Neutrophil (primary cell): ENCODE measurements at regions not wholly inside any gene's neighbourhood (a gene's known extent, or its start where the extent isn't known, plus 50 kb on each side); places are given as distances from the start of the nearest gene placed in this dataset.
"Not testable (repeated sequence)": the region's sequence is repeated elsewhere in the genome, so short reads cannot be mapped to it uniquely, and the experiment has no call there.

ENCODE experiments used
- H3K27ac ChIP-seq: fragments of 200-600 bp; sonication (generic); 2 replicates; pipeline ENCODE4 v1.5.1; 2016; ENCODE audit warnings: mild to moderate bottlenecking, moderate library complexity
- H3K27me3 ChIP-seq: fragments of 200-600 bp; sonication (generic); 2 replicates; pipeline ENCODE4 v1.6.0; 2016; ENCODE audit warnings: mild to moderate bottlenecking
- H3K36me3 ChIP-seq: fragments of 200-600 bp; sonication (generic); 2 replicates; pipeline ENCODE4 v1.5.1; 2017
- H3K4me1 ChIP-seq, 2 experiments: fragments of 200-600 bp in 1 of 2; sonication (generic) in 1 of 2; 1 replicate in 1 of 2; 2 replicates in 1 of 2; pipeline versions ENCODE4 v1.5.1 to v1.6.1; 2013 to 2016; ENCODE audit warnings: low read depth in 1 of 2, low read length in 1 of 2, mild to moderate bottlenecking in 1 of 2, moderate library complexity in 1 of 2; ENCODE audit not compliant: control insufficient read depth in 1 of 2, insufficient read depth in 1 of 2
- H3K4me3 ChIP-seq, 2 experiments: fragments of 200-600 bp in 1 of 2; sonication (generic) in 1 of 2; 1 replicate in 1 of 2; 2 replicates in 1 of 2; pipeline ENCODE4 v1.5.1; 2013 to 2016; ENCODE audit warnings: low read depth in 1 of 2, low read length in 1 of 2, mild to moderate bottlenecking in 1 of 2, moderate library complexity in 1 of 2
- H3K9me3 ChIP-seq: fragments of 200-600 bp; sonication (generic); 2 replicates; pipeline ENCODE4 v1.5.1; 2016
- CTCF ChIP-seq: fragments of 200-600 bp; sonication (generic); IDR thresholded peaks from 2 replicates; pipeline ENCODE4 v1.5.1; 2016; ENCODE audit warnings: antibody characterized with exemption

GRCh38 chr6:11379805-11380204, 147.3 kb upstream of the NEDD9 start:
- H3K4me3 ChIP-seq, result peak overlapping the region; percentile 83 to 86
- TF ChIP-seq CTCF, result no peak
- H3K9me3 ChIP-seq, result no peaks in the 10 kb centered on the region
- H3K4me1 ChIP-seq, result peaks cover 75 to 78% of the 10 kb centered on the region in 2 experiments
- no peaks in the 10 kb centered on the region for H3K27me3 ChIP-seq
- H3K27ac ChIP-seq, result peak overlapping the region; percentile 99
- peaks cover 22% of the 10 kb centered on the region for H3K36me3 ChIP-seq

GRCh38 chr6:11378639-11379038, 146.2 kb upstream of the NEDD9 start:
- H3K4me1 ChIP-seq, result peaks cover 86 to 89% of the 10 kb centered on the region in 2 experiments
- peak overlapping the region; percentile 61 for H3K27ac ChIP-seq
- no peaks in the 10 kb centered on the region for H3K27me3 ChIP-seq
- peaks cover 22% of the 10 kb centered on the region for H3K36me3 ChIP-seq
- H3K4me3 ChIP-seq, result peak overlapping the region in 1 of 2 experiments; percentile 26
- no peak for TF ChIP-seq CTCF
- H3K9me3 ChIP-seq, result no peaks in the 10 kb centered on the region

- H3K9me3 ChIP-seq, result no peaks in the 10 kb centered on the region
- TF ChIP-seq CTCF, result no peak
- peak overlapping the region; percentile 93 for H3K27ac ChIP-seq
- H3K36me3 ChIP-seq, result peaks cover 28% of the 10 kb centered on the region
- H3K27me3 ChIP-seq, result no peaks in the 10 kb centered on the region
- H3K4me3 ChIP-seq, result peak overlapping the region; percentile 37 to 48
- peaks cover 68 to 99% of the 10 kb centered on the region in 2 experiments for H3K4me1 ChIP-seq
Measured at GRCh38 chr6:11374036-11375010, 141.9 kb upstream of the NEDD9 start.

- Histone ChIP-seq H3K36me3 (peaks cover 25% of the 10 kb centered on the region), H3K9me3 (no peaks in the 10 kb centered on the region), H3K27me3 (no peaks in the 10 kb centered on the region), H3K4me3 (peak overlapping the region in 1 of 2 experiments; percentile 48), H3K27ac (peak overlapping the region; percentile 93), H3K4me1 (peaks cover 60 to 92% of the 10 kb centered on the region in 2 experiments)
- no peak for TF ChIP-seq CTCF
Measured at GRCh38 chr6:11373208-11373607, 140.7 kb upstream of the NEDD9 start.

- Histone ChIP-seq H3K4me1 (peaks cover 64 to 92% of the 10 kb centered on the region in 2 experiments), H3K27ac (peak overlapping the region; percentile 93)
Measured at GRCh38 chr6:11372186-11372790, 139.8 kb upstream of the NEDD9 start.

More at GRCh38 chr6:11372186-11372790, 139.8 kb upstream of the NEDD9 start:
- Histone ChIP-seq H3K4me3 (peak overlapping the region in 1 of 2 experiments; percentile 48), H3K36me3 (peaks cover 23% of the 10 kb centered on the region)
- not testable (repeated sequence) for H3K27me3 ChIP-seq, H3K9me3 ChIP-seq
